GM12891 (cell line): ENCODE measurements at regions not wholly inside any gene's neighbourhood (a gene's known extent, or its start where the extent isn't known, plus 50 kb on each side); places are given as distances from the start of the nearest gene placed in this dataset.

Source experiments
- PAX5 ChIP-seq: IDR thresholded peaks from 2 replicates; pipeline ENCODE4 v1.6.1; 2011; ENCODE audit warnings: low read length, moderate library complexity, mild to moderate bottlenecking; ENCODE audit not compliant: insufficient read depth, severe bottlenecking
- POLR2A ChIP-seq: IDR thresholded peaks from 2 replicates; pipeline ENCODE4 v1.6.1; 2011; ENCODE audit warnings: low read depth, low read length, control low read depth
- POLR2AphosphoS5 ChIP-seq: IDR thresholded peaks from 2 replicates; pipeline ENCODE4 v1.6.1; 2011; ENCODE audit warnings: low read depth, low read length, control low read depth
- POU2F2 ChIP-seq: IDR thresholded peaks from 2 replicates; pipeline ENCODE4 v1.6.1; 2011; ENCODE audit warnings: low read depth, mild to moderate bottlenecking, control low read depth, low read length, moderate library complexity
- SPI1 ChIP-seq: IDR thresholded peaks from 2 replicates; pipeline ENCODE4 v1.6.1; 2011; ENCODE audit warnings: low read depth, low read length, control low read depth
- TAF1 ChIP-seq: IDR thresholded peaks from 2 replicates; pipeline ENCODE4 v1.6.1; 2011; ENCODE audit warnings: low read depth, low read length, control low read depth

DNA sequence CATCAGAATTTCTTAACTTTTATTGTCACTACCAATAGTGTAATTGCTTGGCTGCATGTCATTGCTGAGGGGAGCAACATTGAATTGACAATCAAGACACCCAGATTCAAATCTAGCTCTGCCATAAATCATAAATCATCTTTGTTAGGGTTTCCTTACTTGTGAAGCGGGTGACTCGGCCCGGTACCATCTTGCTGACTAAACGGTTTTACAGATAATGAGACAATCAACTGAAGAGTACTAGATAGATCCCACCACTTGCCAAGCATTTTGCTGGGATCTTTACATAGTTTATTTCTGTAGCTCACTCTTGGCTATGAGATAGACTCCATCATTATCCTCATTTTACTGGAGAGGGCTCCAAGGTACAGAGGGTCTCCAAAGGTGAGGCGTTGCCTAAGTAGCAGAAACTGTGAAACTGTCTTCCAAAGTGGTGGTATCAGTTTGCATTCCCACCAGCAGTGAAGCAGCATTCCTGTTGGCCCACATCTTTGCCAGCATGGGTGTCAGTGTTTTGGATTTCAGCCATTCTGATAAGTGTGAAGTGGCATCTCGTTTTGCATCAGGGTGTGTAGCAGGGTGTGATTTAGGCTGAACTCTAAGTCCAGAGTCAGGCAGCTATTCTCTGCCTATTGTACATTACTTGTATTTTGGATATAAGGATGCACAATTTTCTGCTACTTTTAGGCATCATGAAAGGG lies 168.7 kb upstream of the BMPER start:
- TF ChIP-seq POLR2A, result no peak
- TF ChIP-seq POLR2AphosphoS5, result no peak
- TF ChIP-seq TAF1, result no peak
- TF ChIP-seq PAX5, result no peak
- no peak for TF ChIP-seq SPI1
- TF ChIP-seq POU2F2, result no peak
